Testis (tissue), 2 donors: ENCODE measurements at regions not wholly inside any gene's neighbourhood (a gene's known extent, or its start where the extent isn't known, plus 50 kb on each side); places are given as distances from the start of the nearest gene placed in this dataset.
"Not testable (repeated sequence)": the region's sequence is repeated elsewhere in the genome, so short reads cannot be mapped to it uniquely, and the experiment has no call there.

Experiments used
- DNase-seq: peaks from one replicate; pipeline ENCODE4 v3.0.0-alpha.2; 2019
- H3K27ac ChIP-seq, 2 donors: fragments of 200-600 bp; sonication (generic); one replicate each; pipeline ENCODE4 v1.5.1; 2019
- H3K27me3 ChIP-seq: fragments of 200-600 bp; sonication (generic); one replicate; pipeline ENCODE4 v1.5.1; 2019
- H3K36me3 ChIP-seq: fragments of 200-600 bp; sonication (generic); one replicate; pipeline ENCODE4 v1.5.1; 2017; ENCODE audit warnings: low read depth; ENCODE audit errors: missing control alignments
- H3K4me1 ChIP-seq: fragments of 200-600 bp; sonication (generic); one replicate; pipeline ENCODE4 v1.5.1; 2019
- H3K4me3 ChIP-seq, 2 donors: fragments of 200-600 bp; sonication (generic); one replicate each; pipeline ENCODE4 v1.5.1; 2017 to 2019
- H3K9me3 ChIP-seq: fragments of 200-600 bp; sonication (generic); one replicate; pipeline ENCODE4 v1.5.1; 2017
- CTCF ChIP-seq, 3 experiments: fragments of 450-650 bp in 2 of 3; fragments of 200-600 bp in 1 of 3; sonication (generic) in 1 of 3; IDR thresholded peaks; one replicate each; pipeline ENCODE4 v1.5.1; 2016 to 2019; ENCODE audit warnings: antibody characterized with exemption in 3 of 3, mild to moderate bottlenecking in 2 of 3, moderate library complexity in 1 of 3
- POLR2A ChIP-seq: fragments of 450-650 bp; IDR thresholded peaks from one replicate; pipeline ENCODE4 v1.6.1; 2017; ENCODE audit warnings: antibody characterized with exemption, mild to moderate bottlenecking, moderate library complexity
- WGBS, 2 donors: methylation state at CpG; one replicate each; pipeline ENCODE4 v1.1.5; 2018; 5-methylcytosine and 5-hydroxymethylcytosine counted together
- intact Hi-C: fragments of 100-400 bp; cut with DNase I; formaldehyde crosslinking; loops from one replicate; pipeline ENCODE4 v1.15.1; 2023; ENCODE audit warnings: low total_unique reads

GRCh38 chr18:14342170-14342569 lies 201.2 kb downstream of the POTEC start:
- H3K4me1 ChIP-seq, H3K27ac ChIP-seq, H3K27me3 ChIP-seq, H3K9me3 ChIP-seq, H3K36me3 ChIP-seq, intact Hi-C loops, H3K4me3 ChIP-seq: not testable (repeated sequence)
- 40 to 46% methylated on average over 3 of the region's 3 CpGs for WGBS, 2 donors
- peak; percentile 61 for DNase-seq

DNA sequence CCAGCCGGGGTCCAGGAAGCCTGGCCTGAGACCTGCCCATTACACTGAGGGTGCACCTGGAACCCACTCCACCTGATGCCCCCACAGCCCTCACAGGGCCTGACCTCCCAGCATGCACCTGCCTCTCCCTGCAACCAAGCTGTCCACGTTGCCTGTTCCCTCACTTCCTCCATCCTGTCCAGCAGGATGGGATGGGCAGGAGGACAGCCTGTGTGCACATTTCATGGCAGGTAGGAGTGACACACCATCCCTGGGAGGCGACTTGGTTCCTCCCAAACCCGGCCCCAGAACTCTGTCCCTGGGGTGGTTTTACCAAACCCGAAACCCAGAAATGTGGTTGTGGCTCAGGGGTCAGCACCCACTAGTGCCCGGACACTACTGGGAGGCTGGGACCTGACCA lies 203.8 kb upstream of the ZNF519 start:
- 69 to 82% methylated on average over 2 to 6 of the region's 6 CpGs for WGBS, 2 donors

GRCh38 chr18:14321217-14321616 lies 189.0 kb upstream of the ZNF519 start:
- 51 to 77% methylated on average over 4 of the region's 4 CpGs for WGBS, 2 donors
- H3K4me1 ChIP-seq, H3K36me3 ChIP-seq, H3K4me3 ChIP-seq, intact Hi-C loops, DNase-seq, H3K9me3 ChIP-seq, H3K27ac ChIP-seq, H3K27me3 ChIP-seq: not testable (repeated sequence)

More for the DNA sequence above, 203.8 kb upstream of the ZNF519 start:
- H3K4me3 ChIP-seq, H3K9me3 ChIP-seq, H3K27ac ChIP-seq, H3K27me3 ChIP-seq, H3K4me1 ChIP-seq, intact Hi-C loops, DNase-seq, H3K36me3 ChIP-seq: not testable (repeated sequence)

DNA sequence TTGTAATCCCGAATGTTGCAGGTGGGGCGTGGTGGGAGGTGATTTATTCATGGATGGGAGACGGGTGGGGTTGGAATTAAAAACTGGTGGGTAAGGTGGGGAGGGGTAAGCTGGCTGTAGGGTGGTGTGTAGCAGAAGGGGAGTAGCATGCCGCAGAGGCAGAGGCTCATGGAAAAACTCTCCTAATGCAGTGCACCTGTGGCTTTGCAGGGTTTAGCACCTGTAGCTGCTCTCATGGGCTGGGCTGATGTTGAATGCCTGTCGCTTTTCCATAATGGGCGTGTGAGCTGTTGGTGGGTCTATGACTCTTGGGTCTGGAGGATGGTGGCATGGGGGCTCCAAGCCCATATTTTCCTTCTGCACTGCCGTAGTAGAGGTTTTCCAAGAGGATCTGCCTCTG lies 169.0 kb upstream of the ZNF519 start:
- intact Hi-C loops, H3K27me3 ChIP-seq: not testable (repeated sequence)
- 71 to 78% methylated on average over 5 to 7 of the region's 7 CpGs for WGBS, 2 donors

DNA sequence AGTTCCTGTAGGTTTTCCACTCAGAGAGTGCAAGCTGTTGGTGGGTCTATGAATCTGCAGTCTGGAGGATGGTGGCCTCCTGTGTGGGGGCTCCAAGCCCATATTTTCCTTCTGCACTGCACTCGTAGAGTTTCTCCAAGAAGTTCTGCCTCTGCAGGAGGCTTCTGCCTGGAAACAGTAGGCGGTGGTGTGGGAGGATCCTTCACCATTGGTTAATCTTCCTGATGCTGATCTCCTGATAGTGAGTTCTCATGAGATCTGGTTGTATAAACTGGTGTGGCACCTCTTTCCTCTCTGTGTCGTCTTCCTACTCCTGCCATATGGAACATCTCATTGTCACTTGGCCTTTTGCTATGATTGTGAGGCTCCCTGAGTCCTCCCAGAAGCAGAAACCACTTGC lies 162.8 kb upstream of the ZNF519 start:
- H3K4me1 ChIP-seq, H3K36me3 ChIP-seq, intact Hi-C loops, H3K9me3 ChIP-seq, DNase-seq, H3K4me3 ChIP-seq, H3K27me3 ChIP-seq, H3K27ac ChIP-seq: not testable (repeated sequence)
- 19 to 23% methylated on average over 2 to 3 of the region's 3 CpGs for WGBS, 2 donors

More for the DNA sequence above, 169.0 kb upstream of the ZNF519 start:
- H3K9me3 ChIP-seq, H3K36me3 ChIP-seq, DNase-seq, H3K27ac ChIP-seq, H3K4me1 ChIP-seq, H3K4me3 ChIP-seq: not testable (repeated sequence)

DNA sequence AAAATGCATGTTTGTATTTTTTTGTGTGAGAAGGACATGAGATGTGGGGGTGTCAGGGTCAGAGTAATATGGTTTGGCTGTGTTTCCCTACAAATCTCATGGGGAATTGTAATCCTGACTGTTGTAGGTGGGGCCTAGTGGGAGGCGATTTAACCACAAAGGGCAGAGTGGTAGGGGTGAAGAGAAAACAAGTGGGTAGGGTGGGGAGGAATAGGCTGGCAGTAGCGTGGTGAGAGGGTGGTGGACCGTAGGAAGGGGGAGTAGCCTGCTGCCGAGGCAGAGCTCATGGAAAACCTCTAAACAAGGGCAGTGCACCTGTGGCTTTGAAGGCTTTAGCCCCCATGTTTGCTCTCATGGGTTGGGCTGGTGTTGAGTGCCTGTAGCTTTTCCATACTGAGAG lies 152.8 kb upstream of the ZNF519 start:
- TF ChIP-seq POLR2A: no peak
- no peak for TF ChIP-seq CTCF (IDR thresholded peaks at IDR 0.05)
- Histone ChIP-seq H3K9me3 (no peaks in the 10 kb centered on the region), H3K36me3 (no peaks in the 10 kb centered on the region), H3K4me1 (no peaks in the 10 kb centered on the region), H3K4me3 (no peak overlapping the region), H3K27me3 (no peaks in the 10 kb centered on the region), H3K27ac (no peak overlapping the region)
- intact Hi-C loops: no loop called here
- no peak for DNase-seq
- WGBS, 2 donors: 57 to 58% methylated on average over 4 of the region's 4 CpGs

GRCh38 chr18:14275391-14275790 lies 143.2 kb upstream of the ZNF519 start:
- H3K4me3 ChIP-seq, H3K9me3 ChIP-seq, intact Hi-C loops, DNase-seq, H3K27ac ChIP-seq, H3K36me3 ChIP-seq, H3K27me3 ChIP-seq, H3K4me1 ChIP-seq: not testable (repeated sequence)
- 55% methylated on average over 1 of the region's 1 CpG; no CpG with 5 or more reads in 1 of the 2 donors for WGBS, 2 donors

DNA sequence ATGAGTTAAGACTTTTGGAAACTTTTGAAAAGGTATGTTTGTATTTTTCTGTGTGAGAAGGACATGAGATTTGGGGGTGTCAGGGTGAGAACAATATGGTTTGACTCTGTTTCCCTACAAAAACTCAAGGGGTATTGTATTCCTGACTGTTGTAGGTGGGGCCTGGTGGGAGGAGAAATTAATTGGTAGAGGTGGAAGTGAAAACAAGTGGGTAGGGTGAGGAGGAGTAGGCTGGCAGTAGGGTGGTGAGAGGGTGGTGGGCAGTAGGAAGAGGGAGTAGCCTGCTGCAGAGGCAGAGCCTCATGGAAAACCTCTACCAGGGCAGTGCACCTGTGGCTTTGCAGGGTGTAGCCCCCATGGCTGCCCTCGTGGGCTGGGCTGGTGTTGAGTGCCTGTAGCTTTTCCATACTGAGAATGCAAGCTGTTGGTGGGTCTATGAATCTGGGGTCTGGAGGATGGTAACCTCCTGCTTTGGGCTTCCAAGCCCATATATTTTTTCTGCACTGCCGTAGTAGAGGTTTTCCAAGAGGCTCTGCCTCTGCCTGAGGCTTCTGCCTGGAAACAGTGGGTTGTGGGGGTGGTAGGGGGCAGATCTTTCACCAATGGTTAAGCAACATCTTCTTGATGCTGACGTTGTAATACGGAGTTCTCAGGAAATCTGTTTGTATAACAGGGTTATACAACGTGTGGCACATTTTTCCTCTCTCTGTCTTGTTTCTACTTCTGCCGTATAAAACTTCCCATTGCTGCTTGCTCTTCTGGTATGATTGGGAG lies 133.6 kb upstream of the ZNF519 start:
- H3K27me3 ChIP-seq, DNase-seq, H3K27ac ChIP-seq, H3K36me3 ChIP-seq, H3K4me1 ChIP-seq, H3K4me3 ChIP-seq, H3K9me3 ChIP-seq, intact Hi-C loops: not testable (repeated sequence)
- WGBS, 2 donors: 61 to 71% methylated on average over 6 of the region's 6 CpGs

DNA sequence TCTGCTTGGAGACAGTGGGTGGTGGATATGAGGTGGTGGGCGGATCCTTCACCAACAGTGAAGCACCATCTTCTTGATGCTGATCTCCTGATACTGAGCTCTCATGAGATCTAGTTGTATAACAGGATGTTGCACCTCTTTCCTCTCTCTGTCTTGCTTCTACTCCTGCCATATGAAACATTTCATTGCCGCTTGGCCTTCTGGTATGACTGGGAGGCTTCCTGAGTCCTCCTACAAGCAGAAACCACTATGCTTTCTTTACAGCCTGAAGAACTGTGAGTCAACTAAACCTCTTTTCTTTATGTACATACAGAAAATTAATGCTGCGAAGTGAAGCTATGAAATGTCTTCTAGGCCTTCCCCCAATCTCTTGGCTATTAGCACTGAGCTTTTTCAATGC lies 130.6 kb upstream of the ZNF519 start:
- H3K36me3 ChIP-seq, DNase-seq, H3K4me3 ChIP-seq, H3K27me3 ChIP-seq, H3K9me3 ChIP-seq, intact Hi-C loops, H3K4me1 ChIP-seq, H3K27ac ChIP-seq: not testable (repeated sequence)
- WGBS, 2 donors: 76 to 77% methylated on average over 3 of the region's 3 CpGs

GRCh38 chr18:14250084-14250677 lies 117.9 kb upstream of the ZNF519 start:
- H3K36me3 ChIP-seq, H3K4me1 ChIP-seq, H3K27me3 ChIP-seq, H3K9me3 ChIP-seq, H3K27ac ChIP-seq, intact Hi-C loops, DNase-seq, H3K4me3 ChIP-seq: not testable (repeated sequence)
- 69 to 85% methylated on average over 3 to 5 of the region's 5 CpGs for WGBS, 2 donors

DNA sequence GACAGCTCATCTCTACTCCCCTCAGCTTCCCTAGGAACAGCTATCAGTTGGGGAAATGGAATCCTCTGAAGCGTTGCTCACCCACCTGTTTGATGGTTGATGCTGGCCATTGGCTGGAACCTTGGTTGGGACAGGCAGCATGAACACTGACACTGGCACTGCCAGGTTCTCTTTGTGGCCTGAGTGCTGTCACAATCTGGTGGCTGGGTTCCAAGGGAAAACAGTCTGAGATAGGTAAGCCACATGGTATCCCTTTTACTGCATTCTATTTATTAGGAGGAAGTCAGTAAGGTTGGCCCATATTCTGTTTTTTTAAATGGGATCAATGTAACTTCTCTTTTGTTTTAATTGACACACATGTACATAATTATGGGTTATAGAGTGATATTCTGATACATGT lies 107.0 kb upstream of the ZNF519 start:
- H3K4me3 ChIP-seq, H3K27me3 ChIP-seq, H3K27ac ChIP-seq, H3K9me3 ChIP-seq, H3K36me3 ChIP-seq, intact Hi-C loops, H3K4me1 ChIP-seq, DNase-seq: not testable (repeated sequence)
- 66 to 89% methylated on average over 1 of the region's 1 CpG for WGBS, 2 donors
